ENCODE measurements at regions not wholly inside any gene's neighbourhood (a gene's known extent, or its start where the extent isn't known, plus 50 kb on each side); places are given as distances from the start of the nearest gene placed in this dataset.

DNA sequence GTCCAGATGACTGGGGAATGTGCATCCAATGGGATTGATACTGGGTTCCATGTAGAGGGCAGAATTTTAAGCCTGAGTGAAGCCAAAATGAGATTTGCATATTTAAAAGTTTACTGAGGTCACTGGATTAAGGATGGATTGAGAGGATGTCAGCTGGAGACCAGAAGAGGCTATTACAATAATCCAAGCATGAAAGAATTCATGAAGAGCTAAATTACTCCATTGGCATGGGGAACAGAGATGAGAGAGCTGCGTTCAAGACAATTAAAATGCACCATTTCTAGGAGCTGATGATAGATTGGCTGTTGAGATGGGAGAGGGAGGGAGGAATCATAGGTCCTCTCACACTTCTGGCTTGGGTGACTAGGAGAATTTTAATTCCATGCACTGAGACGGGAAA is 158.5 kb downstream of the JCAD start:
- TF ChIP-seq, protein P1, sequence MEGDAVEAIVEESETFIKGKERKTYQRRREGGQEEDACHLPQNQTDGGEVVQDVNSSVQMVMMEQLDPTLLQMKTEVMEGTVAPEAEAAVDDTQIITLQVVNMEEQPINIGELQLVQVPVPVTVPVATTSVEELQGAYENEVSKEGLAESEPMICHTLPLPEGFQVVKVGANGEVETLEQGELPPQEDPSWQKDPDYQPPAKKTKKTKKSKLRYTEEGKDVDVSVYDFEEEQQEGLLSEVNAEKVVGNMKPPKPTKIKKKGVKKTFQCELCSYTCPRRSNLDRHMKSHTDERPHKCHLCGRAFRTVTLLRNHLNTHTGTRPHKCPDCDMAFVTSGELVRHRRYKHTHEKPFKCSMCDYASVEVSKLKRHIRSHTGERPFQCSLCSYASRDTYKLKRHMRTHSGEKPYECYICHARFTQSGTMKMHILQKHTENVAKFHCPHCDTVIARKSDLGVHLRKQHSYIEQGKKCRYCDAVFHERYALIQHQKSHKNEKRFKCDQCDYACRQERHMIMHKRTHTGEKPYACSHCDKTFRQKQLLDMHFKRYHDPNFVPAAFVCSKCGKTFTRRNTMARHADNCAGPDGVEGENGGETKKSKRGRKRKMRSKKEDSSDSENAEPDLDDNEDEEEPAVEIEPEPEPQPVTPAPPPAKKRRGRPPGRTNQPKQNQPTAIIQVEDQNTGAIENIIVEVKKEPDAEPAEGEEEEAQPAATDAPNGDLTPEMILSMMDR (IDR thresholded peaks at IDR 0.05), result no peak
- no peak for TF ChIP-seq EZH2 (IDR thresholded peaks at IDR 0.05; ENCODE audit: borderline replicate concordance, insufficient read depth, low read depth, low read length, poor library complexity, severe bottlenecking)

Data from B cell (primary cell).